CD4-positive, alpha-beta T cell treated with Interleukin-12 subunit alpha and Interleukin-12 subunit beta, for 1 hour (primary cell): ENCODE measurements at regions not wholly inside any gene's neighbourhood (a gene's known extent, or its start where the extent isn't known, plus 50 kb on each side); places are given as distances from the start of the nearest gene placed in this dataset.

Experiments
- DNase-seq: peaks from one replicate; pipeline ENCODE4 v3.0.0-alpha.2; 2020

DNA sequence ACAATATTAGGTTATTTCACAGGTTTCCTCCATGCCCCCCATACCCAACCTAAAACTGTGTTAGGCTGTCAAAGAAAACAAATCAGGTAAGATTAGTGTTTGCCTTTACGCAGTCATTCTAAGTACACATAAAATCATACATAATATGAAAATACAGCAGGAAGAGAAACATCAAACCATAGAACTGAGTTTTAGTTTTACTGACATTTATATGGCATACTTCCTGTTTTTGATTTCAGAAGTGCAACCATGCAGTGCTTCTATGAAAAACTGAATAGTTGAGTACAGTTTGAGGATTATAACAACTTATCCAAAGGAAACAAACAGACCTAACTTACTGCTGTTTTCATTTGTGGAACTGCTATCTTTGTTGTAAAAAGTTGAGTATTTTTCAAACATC is 91.3 kb downstream of the KCNRG start:
- no peak for DNase-seq

DNA sequence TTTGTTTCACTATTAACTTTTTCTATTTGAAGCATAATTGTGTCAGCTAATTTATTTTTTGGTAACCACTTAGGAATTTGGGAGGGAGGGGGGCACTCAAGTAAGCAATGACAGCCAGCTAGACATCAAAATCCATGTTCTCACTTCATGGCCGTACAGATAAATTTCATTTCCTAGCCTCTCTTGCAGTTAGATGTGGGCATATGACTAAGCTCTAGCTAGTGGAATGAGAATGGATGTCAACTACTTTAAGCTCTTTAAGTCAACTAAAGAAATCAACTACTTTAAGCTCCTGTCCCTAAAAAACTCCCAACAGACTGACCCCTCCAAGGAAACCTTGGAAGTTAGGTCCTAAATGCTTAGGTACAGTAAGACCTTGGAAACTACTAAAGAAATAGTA is 92.0 kb downstream of the KCNRG start:
- no peak for DNase-seq

DNA sequence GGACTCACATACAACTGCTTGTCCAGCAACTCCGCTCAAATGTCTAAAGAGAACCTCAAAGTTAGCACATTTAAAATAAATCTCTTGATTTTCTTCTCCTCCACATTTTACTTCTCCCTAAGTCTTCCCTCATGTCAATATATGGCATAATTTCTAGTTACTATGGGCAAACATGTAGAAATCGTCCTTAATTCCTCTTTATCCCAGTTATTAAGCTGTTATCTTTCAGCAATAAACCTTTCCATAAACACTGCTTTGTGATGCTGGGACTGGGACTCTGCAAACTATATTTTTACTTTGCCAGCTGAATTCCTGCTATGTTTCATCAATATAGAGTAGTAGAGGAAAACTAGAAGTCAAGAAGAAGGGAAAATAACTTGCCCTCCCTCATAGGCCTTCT is 99.7 kb downstream of the KCNRG start:
- no peak for DNase-seq

DNA sequence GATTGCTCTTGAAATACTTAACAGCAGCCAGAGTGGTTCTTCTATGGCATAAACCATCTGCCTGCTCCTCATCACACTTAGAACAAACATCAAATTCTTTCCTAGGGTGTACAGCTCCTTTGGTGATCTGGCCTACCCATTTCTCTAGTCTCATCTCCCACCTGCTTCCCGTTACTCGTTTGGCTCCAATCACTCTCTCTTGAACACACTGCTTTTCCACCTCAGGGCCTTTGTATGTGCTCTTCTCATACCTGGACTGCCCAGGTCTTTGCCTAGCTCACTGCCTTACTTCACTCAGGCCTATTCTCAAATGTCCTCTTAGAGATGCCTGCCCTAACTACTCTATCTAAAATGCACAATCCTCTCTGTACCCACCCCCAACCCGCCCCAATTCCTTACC is 100.5 kb downstream of the KCNRG start:
- no peak for DNase-seq

DNA sequence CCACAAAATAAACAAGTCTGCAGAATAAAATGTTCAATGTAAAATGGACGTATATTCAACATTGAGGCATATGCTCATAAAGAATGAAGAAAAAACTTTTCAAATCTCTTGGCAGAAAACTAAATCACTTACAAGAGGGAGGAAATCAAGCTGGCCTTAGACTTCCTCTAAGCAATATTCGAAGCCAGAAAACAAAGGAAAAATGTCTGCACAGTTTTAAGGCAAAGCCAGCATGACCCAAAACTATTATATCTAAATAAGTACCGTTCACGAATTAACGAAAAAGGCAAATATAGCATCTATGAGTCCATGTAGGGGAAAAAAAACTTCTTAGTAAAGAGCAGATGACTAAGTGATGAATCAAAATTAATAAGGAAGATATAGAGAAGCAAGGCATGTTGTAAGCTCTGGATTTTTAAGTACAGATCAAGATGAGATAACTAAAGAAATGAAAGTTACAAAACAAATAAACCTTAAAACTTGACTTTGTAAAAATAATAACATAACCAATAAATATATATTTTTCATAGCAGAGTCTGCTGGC is 101.3 kb downstream of the KCNRG start:
- DNase-seq: no peak

DNA sequence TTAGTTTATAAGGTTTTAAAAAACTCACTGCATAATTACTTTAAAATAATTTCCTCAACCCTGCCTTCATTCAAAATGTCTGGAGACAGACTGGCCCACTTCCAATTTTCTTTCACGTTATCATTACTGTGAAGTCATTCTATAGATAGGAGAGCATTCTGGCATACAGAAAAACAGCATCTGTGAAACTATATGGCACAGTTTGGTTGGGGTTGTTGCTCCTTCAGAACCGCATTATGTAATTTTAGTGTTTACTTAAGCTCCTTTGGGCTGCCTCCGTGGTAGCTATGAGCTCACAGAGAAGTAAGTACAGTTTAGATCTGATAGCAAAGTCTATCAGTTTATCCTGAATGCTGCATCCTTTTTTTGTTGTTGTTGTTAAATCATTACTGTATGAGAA is 104.3 kb downstream of the KCNRG start:
- no peak for DNase-seq

DNA sequence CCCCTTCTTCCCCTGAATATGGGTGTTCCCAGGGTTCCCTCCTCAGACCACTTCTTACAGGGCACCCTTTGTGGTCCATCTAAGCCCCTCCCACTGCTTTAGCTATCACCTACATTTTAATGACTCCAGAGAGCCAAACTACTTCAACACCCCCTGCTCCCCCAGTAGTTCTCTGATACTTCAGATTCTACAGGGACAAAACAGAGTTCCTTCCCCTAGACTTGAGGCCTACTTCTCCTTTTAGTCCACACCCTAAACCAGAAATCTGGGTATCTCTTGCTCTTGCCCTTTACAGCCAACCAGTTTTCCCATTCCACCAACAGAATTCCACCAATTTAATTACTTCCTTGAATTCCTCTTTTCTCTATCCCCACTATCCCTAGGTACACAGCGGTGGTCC is 107.2 kb downstream of the KCNRG start:
- DNase-seq: no peak

DNA sequence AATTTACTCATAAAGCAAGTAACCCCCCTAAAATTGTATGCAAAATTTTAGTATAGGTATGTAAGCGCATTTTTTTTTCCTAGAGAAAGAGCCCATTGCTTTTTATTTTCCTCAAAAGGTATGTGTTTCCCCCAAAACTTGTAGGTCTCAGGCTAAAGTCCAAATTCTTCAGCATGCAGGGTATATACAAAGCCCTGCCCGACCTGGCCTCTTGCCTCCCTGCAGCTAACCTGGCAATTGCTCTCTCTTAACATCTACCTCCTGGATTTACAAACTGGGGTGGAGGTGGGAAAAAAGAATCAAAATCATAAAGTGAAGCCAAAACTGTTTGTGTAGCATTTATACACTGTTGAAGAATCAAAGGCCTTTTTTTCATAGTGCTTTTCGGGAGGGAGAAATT is 107.8 kb downstream of the KCNRG start:
- DNase-seq: no peak

DNA sequence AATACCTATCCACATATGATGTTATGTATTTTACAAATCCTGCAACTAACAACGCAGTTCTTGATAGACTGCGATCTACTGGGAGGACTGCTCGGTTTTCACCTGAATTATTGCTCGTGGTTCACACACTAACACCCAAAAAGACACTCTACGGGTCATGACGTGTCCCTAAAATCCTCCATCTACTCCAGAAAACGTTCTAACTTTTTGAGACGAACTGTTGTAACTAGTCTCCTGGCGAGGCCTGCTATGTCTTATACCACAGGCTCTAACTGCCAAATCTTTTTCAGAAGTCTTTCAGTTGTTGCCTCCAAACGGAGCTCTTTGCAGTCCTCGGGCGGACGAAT is 108.2 kb downstream of the KCNRG start:
- no peak for DNase-seq

DNA sequence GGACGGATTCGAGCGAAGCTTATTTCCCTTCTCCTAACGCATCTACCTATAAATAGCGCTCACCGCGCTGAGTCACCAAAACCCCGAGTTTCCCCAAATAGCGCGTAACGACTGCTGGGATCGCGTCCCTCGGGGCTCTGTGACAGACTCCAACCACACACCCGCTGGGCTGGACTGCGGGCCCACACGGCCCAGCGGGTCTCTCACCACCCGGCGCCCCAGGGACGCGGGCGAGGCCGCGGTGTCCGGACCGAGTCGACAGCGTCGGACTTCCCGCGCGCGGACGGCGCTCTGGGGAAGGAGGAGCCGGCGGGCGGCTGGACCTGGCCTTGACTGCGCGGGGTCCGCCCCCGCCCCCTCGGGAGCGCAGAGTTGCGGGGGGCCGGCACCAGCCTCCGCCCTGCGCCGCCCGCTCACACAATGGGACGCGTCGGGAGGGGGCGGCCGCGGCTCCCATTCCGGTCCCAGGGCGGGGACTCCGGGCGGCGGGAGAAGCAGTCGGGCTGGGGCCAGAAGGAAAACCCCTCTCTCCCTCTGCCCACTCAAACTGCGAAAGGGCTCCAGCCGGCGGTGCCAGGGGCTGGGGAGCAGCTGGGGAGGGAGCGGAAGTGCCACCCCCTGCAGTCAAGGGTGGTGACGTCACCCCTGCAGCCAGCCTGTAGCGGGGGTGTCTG is 108.8 kb downstream of the KCNRG start:
- peak; percentile 81 for DNase-seq

DNA sequence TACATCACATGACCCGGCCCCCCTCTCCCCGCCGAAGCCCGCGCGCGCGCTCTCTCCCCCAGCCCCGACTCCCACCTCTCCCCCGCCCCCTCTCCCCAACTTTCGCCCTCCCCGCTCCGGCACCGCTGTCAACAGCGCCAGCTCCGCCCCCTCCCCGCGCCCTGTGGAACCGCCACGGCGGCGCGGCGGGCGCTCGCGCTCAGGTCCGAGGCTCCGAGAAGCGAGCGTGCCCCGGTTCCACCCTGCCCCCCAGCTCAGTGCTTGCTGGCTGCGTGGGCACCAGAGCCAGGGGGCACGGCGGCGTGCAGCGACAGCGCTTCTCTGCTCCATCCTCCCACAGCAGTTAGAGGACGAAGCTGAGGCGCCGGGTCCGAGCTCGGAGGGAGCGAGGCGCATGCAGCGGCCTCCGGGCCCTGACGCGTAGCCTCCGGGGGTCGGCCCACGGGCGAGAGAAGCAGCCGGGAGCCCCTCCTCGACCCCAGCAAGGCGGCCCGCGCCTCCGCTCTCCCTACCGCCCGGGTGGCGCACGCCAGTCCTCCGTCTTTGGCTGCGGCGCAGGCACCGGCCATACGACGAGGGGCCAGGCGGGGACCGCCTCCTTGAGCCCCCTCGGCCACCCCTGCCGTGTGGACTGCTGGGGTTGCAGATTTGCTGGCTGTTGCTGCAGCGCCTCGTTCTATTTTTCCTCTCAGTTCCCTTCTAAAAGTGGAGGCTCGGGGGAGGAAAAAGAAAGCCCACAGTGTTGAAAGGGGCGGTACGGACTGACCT is 109.5 kb downstream of the KCNRG start:
- DNase-seq: peak; percentile 98

DNA sequence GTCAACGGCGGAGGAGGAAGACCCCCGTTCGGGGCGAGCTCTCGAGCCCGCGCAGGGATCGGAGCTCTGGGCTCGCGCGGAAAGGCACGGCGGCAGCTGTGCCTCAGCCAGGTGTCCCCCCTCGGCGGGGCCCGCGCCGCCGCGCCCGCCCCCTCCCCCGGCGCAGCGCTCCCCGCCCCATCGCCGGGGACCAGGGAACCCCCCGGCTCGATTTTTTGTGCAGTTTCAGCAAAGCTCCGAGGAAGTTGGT is 110.0 kb downstream of the KCNRG start:
- DNase-seq: no peak

DNA sequence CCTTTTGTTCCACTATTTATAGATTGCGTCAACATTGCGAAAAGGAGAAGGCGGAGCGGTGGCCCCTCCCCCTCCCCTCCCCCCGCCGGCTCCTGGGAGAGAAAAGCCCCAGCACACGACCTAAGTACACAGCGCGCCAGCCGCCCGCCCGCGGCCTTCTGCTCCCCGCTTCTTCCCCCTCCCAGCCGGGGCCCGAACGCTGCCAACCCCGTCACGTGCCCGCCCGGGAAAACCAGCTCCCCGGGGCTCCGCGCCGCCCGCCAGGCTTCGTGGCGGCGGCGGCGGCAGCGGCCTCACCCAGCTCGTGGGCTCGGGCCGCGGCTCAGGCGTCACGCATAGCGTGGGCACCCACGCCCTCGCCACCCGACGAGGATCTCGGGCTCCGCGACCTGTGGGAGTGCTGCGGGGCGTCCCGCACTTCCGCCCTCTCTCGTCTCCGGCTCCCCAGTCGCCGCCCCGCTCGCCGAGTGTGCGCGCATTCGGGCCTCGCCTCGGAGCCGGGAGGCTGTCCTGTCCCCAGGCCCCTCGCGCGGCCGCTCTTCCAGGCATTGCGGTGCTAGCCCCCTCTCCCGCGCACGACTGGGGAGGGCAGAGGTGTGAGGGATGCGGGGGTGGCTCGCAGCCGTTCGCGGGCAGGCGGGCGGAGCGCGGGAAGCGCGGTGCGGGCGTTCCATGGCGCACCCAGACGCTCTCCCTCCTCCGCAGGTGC is 110.5 kb downstream of the KCNRG start:
- DNase-seq: peak; percentile 95

DNA sequence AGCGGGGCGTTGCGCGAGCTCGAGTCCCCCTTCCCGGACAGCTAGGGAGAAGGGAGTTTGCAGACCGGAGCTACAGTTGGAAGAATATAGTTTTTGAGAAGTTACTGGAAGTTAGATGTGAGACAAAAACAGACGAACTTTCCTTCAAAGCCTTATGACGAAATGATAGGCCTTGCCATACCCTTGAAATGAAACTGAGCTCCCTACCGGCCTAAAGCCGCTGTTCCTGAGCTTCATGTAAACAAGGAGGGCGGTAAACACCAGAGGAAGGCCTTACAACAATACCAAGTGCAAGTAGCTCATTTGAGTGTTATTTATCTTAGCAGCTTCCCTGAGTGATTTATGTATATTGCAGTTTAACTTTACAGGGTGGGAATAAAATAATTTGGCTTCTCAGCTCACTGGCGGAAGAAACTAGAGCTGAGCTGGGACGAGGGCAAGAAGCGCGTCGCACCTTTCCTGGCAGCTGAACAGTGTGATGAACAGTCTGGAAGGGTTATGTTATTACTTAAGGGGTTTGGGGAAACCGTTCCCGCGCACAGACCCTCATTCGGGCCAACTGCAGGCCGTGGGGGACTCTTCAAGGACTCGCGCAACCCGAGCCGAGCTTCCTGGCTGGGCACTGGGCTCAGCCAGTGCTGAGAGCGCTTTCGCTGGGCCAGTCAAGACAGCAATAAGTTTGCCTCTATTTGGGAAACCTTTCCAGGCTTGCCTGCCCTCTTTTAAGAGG is 111.2 kb downstream of the KCNRG start:
- peak; percentile 56 for DNase-seq

DNA sequence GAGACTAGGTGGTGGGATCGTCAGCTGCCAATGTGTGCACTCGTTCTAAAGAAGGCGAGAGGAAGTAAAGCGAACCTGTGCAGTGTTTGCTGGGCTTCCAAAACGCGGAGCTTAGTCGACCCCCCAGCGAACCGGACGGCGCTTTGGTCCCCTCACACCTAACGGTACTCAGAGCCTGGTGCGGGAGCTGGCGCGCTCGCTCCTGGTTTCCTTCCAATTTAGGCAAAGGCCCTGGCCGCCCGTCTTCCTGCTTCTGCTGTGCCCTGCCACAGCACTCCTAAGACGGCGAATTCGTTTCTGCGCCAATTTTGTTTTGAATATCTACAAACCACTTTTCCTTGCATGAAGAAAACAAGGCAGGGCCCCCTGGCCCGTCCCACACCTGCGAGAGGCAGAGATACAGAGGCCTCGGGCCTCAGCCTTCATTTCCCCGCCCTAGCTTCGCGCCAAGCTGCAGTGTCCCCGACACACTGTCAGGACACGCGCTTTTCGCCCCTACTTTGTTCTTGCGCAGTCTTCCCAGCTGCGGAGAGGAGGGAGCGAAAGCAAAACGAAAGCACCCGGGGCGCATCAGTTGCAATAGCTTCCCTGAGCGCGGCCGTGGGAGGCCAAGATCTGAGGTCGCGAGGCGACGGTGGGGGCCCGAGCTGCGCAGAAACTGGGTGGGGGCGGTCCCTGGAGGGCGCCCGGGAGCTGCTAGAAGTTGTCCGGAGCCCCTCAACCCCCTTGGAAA is 111.9 kb downstream of the KCNRG start:
- peak; percentile 66 for DNase-seq

DNA sequence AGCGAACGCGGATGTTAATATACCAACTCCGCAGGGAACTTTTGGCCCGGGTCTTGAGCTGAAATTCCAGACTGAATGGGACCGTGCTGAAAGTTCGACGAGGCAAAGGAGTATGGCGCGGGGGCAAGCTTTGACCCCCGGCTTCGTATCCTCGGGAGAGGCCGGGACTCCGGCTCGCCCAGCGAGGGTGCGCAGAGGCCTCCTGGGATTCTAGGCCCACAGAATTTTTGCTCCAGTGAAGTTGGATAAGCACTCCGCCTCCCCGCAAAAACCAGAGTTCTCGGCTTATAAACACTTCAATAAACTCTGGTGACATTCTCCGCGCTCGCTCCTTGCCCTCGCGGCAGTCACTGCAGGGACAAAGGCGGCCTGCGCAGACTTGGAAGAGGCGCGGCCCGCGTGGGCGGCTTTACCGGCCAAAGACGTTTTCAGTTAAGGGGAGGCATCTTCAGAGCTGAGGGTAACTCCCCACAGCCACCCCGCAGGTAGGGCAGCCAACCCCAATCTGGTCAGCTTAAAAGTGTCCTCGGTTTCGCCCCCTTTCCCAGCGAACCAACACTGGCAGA is 112.6 kb downstream of the KCNRG start:
- DNase-seq: no peak

DNA sequence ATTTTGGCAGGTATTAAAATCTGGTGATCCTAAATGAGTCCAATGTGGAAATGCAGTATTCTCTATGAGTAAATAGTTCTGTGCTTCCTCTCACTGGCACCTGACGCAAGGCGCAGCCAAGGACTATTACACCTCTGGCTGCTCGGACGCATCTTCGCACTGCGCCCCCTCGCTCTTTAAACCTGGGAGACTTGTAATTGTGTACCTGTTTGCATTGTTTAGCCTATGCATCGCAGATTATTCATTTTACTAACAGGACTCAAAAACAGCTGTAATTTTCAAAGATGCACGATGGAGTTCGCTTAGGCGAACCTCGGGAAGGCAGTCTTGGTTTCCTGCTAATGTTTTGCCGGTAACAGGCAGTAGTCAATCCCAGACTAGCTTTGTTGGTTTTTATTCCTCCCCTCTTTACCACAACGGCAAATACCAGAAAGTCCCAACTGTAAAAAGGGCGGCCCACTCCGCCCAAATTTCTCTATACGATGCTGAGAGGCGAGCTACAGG is 113.2 kb downstream of the KCNRG start:
- DNase-seq: peak; percentile 41

DNA sequence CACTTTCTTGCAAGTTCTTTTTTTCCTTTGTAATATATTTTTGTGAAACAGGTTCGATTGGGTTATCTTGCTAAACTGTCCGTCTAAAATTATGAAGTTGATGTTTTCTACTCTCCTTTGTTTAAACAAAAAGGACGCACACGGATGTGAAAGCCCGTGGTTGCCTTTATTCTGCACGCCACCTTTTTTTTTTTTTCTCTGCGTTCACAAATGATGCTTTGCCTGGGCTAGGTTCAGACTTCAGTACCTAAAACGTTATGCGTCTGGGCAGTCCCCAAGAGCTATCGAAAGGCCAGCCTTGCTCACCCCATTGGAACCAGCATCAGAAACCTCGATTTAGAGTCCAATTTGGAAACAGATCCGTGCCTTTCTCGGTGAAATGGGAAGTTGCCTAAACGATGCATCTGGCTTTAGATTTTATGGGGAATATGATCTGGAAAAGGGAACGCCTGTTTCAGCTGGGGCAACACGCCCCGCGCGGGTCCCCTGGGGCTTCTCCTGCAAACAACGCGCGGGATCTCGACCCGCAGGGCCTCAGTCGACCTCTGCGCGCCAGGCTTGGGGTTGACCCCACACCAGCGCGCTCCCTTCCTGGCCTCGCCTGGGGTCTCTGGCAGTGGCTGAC is 113.9 kb downstream of the KCNRG start:
- no peak for DNase-seq

DNA sequence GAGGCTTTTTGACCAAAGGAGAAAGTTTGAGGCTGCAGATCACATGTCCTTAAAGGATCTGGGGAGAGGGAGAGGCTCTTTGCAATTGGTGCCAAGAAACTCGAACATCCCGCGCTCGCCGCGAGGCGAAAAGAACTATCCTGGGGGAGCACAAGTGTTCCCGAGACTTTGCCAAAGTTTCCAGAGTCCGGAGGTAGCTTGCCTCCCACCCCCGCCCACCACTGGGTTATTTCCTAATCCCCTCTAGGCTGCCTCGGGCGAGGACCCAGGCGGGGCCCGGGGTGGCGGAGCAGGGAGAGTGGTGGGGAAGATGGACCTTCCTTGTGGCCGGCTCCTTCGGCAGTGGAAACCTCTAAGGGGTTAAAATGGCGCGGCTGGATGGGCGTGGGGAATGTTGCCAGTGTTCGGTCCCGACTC is 114.5 kb downstream of the KCNRG start:
- no peak for DNase-seq

DNA sequence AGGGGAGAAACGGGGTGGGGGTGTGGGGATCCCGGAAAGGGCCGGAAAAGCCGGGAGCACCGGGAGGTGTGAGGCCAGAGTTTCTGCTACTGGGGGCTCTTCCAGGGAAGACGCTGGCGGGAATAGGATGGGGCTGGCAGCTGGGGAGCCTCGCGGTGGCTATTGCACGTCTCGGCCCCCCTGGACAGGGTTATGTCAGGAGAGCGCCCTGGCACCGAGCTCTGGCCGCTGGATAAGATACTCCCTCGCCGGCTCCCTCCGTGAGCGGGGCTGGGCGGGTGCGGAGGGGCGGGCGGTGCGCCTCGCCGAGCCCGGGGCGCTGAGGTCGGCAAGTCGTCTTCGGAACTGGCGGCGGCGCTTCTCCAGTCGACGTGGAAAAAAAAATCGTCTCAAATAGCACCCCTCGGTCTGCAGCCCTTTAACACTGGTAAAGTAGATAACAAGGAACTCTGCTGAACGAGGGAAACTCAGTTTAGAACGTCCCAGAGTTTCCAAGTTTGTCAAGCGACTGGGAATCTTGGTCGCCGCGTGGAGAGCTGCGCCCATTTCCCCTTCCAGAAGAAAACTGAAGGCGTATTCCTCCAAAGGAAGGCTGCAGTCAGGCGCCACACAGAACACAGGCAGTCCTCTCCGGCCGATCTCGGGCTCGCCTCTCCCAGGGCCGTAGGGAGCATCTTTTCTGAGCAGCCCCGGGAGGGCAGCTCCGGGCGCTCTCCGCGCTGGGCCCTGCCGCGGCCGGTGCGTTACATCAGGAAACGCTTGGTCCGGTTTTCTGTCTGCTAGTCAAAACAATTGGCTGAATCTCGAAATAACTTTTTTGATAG is 115.1 kb downstream of the KCNRG start:
- DNase-seq: peak; percentile 45
